ENCODE measurements at regions not wholly inside any gene's neighbourhood (a gene's known extent, or its start where the extent isn't known, plus 50 kb on each side); places are given as distances from the start of the nearest gene placed in this dataset.

- TF ChIP-seq POLR2A (IDR thresholded peaks at IDR 0.05) (no peak), CTCF (IDR thresholded peaks at IDR 0.05 in 4 of 5, conservative IDR thresholded peaks at IDR 0.05 in 1 of 5) (no peak)
Measured at GRCh38 chr2:53610260-53610659, 157.3 kb upstream of the CHAC2 start.

All from gastrocnemius medialis (tissue), 4 donors.